Body of pancreas (tissue), 4 donors: ENCODE measurements at regions not wholly inside any gene's neighbourhood (a gene's known extent, or its start where the extent isn't known, plus 50 kb on each side); places are given as distances from the start of the nearest gene placed in this dataset.

Experiments used
- CTCF ChIP-seq, 7 experiments: fragments of 450-650 bp in 4 of 7; fragments of 200-600 bp in 3 of 7; sonication (generic) in 3 of 7; IDR thresholded peaks; one replicate each; pipeline ENCODE4 v1.5.1; 2016 to 2019; ENCODE audit warnings: antibody characterized with exemption in 7 of 7
- POLR2A ChIP-seq, 3 donors: fragments of 450-650 bp; IDR thresholded peaks; one replicate each; pipeline ENCODE4 v1.6.1; 2016; ENCODE audit warnings: antibody characterized with exemption in 3 of 3, mild to moderate bottlenecking in 2 of 3

DNA sequence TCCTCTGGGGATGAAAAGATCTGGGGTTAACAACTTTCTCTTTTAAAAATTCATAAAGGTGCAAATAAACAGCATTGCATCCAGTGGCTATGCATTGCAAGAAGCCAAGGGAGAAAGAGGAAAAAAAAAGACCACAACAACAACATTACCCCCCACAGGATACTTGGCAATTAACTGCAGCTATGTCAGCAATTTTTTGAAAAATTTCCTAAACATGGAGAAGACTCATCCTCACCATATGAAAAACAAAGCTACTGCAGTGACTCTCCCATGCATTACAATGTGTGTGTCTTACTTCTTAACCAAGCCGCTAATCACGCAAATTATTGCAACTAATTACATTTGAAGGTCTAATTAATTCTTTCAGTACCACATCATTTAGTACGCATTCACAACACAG lies 309.8 kb upstream of the ZNF507 start:
- TF ChIP-seq CTCF (IDR thresholded peaks at IDR 0.05): no peak
- no peak for TF ChIP-seq POLR2A (IDR thresholded peaks at IDR 0.05)
